HL-60 (cell line): ENCODE measurements at regions not wholly inside any gene's neighbourhood (a gene's known extent, or its start where the extent isn't known, plus 50 kb on each side); places are given as distances from the start of the nearest gene placed in this dataset.

Experiments
- CTCF ChIP-seq: IDR thresholded peaks from one replicate; pipeline ENCODE4 v1.5.1; 2011; ENCODE audit warnings: low read length, control low read depth, inconsistent platforms; ENCODE audit not compliant: insufficient read depth
- POLR2AphosphoS5 ChIP-seq: IDR thresholded peaks from 2 replicates; pipeline ENCODE4 v1.6.1; 2012; ENCODE audit warnings: low read depth
- REST ChIP-seq: IDR thresholded peaks from 2 replicates; pipeline ENCODE4 v1.6.1; 2012; ENCODE audit warnings: low read depth; ENCODE audit not compliant: insufficient replicate concordance

- TF ChIP-seq CTCF (no peak), POLR2AphosphoS5 (no peak), REST (no peak)
Measured at GRCh38 chr3:173340626-173341025, 56.9 kb upstream of the NLGN1 start.
